Testis (tissue), 2 donors: ENCODE measurements at regions not wholly inside any gene's neighbourhood (a gene's known extent, or its start where the extent isn't known, plus 50 kb on each side); places are given as distances from the start of the nearest gene placed in this dataset.
A peak's percentile ranks its signal among the peaks of the same experiment; 100 is the strongest.
"Not testable (repeated sequence)": the region's sequence is repeated elsewhere in the genome, so short reads cannot be mapped to it uniquely, and the experiment has no call there.

Experiments used
- DNase-seq: peaks from one replicate; pipeline ENCODE4 v3.0.0-alpha.2; 2019
- H3K27ac ChIP-seq, 2 donors: fragments of 200-600 bp; sonication (generic); one replicate each; pipeline ENCODE4 v1.5.1; 2019
- H3K27me3 ChIP-seq: fragments of 200-600 bp; sonication (generic); one replicate; pipeline ENCODE4 v1.5.1; 2019
- H3K36me3 ChIP-seq: fragments of 200-600 bp; sonication (generic); one replicate; pipeline ENCODE4 v1.5.1; 2017; ENCODE audit warnings: low read depth; ENCODE audit errors: missing control alignments
- H3K4me1 ChIP-seq: fragments of 200-600 bp; sonication (generic); one replicate; pipeline ENCODE4 v1.5.1; 2019
- H3K4me3 ChIP-seq, 2 donors: fragments of 200-600 bp; sonication (generic); one replicate each; pipeline ENCODE4 v1.5.1; 2017 to 2019
- H3K9me3 ChIP-seq: fragments of 200-600 bp; sonication (generic); one replicate; pipeline ENCODE4 v1.5.1; 2017
- POLR2A ChIP-seq: fragments of 450-650 bp; IDR thresholded peaks from one replicate; pipeline ENCODE4 v1.6.1; 2017; ENCODE audit warnings: antibody characterized with exemption, mild to moderate bottlenecking, moderate library complexity
- WGBS, 2 donors: methylation state at CpG; one replicate each; pipeline ENCODE4 v1.1.5; 2018; 5-methylcytosine and 5-hydroxymethylcytosine counted together
- intact Hi-C: fragments of 100-400 bp; cut with DNase I; formaldehyde crosslinking; loops from one replicate; pipeline ENCODE4 v1.15.1; 2023; ENCODE audit warnings: low total_unique reads
- TF ChIP-seq, protein P1 (sequence below), 3 experiments: fragments of 450-650 bp in 2 of 3; fragments of 200-600 bp in 1 of 3; sonication (generic) in 1 of 3; IDR thresholded peaks; one replicate each; pipeline ENCODE4 v1.5.1; 2016 to 2019; ENCODE audit warnings: antibody characterized with exemption in 3 of 3, mild to moderate bottlenecking in 2 of 3, moderate library complexity in 1 of 3

DNA sequence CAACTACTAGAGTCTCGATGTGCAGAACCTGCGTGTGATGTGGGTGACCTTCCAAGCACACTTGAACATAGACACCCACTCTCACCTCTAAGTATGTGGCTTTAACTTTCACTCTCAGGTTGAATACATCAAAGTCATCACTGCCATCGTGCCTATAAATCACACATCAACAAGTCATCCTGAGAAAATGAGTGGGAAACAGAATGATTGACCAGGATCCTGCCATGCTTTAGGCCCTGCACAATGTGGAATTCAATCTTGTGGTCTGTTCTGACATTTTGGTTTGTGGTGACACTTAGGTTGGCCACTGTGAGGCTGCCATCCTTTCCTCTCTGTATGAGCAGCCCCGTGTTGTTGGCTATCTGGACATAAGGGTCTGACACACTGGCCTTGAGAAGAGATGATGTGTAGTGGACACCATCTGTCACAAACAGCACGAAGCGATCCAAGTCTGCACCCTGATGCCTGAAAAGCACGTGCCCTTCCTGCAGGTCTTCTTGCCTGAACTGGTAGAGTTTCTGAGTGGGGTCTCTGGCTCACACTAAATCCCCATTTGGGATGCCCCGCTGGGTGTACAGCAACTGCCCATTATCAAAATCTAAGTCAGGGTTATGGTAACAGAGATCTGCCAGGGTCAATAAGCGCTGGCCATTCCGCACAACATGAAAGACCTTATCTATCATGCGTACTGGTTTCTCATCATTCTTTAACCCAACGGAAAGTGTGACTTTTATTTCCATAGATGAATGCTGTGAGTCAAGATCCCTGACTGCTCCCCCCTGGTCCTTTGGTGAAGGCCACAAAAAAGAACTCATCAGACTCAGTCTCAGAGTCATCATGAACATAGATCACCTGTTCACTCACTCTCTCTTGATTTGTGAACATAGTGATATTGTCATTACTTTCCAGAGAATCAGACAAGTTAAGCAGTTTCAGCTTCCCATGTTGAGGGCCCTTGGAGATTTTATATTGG lies 116.6 kb downstream of the ESM1 start:
- DNase-seq = no peak
- TF ChIP-seq, protein P1, sequence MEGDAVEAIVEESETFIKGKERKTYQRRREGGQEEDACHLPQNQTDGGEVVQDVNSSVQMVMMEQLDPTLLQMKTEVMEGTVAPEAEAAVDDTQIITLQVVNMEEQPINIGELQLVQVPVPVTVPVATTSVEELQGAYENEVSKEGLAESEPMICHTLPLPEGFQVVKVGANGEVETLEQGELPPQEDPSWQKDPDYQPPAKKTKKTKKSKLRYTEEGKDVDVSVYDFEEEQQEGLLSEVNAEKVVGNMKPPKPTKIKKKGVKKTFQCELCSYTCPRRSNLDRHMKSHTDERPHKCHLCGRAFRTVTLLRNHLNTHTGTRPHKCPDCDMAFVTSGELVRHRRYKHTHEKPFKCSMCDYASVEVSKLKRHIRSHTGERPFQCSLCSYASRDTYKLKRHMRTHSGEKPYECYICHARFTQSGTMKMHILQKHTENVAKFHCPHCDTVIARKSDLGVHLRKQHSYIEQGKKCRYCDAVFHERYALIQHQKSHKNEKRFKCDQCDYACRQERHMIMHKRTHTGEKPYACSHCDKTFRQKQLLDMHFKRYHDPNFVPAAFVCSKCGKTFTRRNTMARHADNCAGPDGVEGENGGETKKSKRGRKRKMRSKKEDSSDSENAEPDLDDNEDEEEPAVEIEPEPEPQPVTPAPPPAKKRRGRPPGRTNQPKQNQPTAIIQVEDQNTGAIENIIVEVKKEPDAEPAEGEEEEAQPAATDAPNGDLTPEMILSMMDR (IDR thresholded peaks at IDR 0.05) = no peak
- no peak for TF ChIP-seq POLR2A
- 86 to 87% methylated on average over 12 of the region's 12 CpGs for WGBS, 2 donors
- no peak overlapping the region for H3K4me3 ChIP-seq
- H3K9me3 ChIP-seq = no peaks in the 10 kb centered on the region
- intact Hi-C loops = no loop called here
- no peaks in the 10 kb centered on the region for H3K4me1 ChIP-seq
- H3K27ac ChIP-seq = no peak overlapping the region
- H3K36me3 ChIP-seq = no peaks in the 10 kb centered on the region
- H3K27me3 ChIP-seq = no peaks in the 10 kb centered on the region

DNA sequence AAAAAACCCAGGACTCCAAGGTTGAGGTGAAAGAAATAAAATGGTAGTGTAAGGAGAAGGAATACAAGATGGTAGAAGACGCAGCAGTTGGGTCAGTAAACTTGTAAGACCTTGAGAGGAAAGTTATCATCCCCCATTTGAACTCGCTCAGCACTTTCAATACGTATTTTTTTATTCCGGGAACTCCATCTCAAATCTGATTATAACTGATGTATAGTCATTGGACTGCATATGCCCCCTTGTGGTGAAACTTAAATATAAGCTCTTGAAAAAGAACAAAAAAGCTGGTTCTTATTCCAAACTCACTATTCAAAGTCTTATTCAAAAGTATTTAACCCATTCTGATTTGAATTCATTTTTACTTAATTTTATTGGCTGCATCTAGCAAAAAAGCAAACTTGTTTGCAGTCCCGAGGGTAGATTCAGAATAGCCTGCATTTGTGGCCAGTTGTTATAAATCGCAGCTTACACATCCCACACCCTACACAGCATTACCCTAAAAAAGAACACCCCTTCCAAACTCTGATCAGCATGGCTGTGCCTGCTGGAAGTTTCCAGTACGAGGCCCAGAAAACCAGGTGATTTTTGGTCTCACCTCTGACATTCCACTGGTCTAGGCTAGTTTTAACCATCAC lies 118.0 kb downstream of the ESM1 start:
- TF ChIP-seq, protein P1 (IDR thresholded peaks at IDR 0.05) = peak; percentile 56 to 78 (median 65)
- no peak for TF ChIP-seq POLR2A
- intact Hi-C loops = no loop called here
- no peak for DNase-seq
- Histone ChIP-seq H3K4me1 (peaks cover 4% of the 10 kb centered on the region), H3K36me3 (no peaks in the 10 kb centered on the region), H3K27ac (no peak overlapping the region), H3K9me3 (no peaks in the 10 kb centered on the region), H3K4me3 (no peak overlapping the region), H3K27me3 (no peaks in the 10 kb centered on the region)
- WGBS, 2 donors = 32% methylated on average over 7 of the region's 7 CpGs

DNA sequence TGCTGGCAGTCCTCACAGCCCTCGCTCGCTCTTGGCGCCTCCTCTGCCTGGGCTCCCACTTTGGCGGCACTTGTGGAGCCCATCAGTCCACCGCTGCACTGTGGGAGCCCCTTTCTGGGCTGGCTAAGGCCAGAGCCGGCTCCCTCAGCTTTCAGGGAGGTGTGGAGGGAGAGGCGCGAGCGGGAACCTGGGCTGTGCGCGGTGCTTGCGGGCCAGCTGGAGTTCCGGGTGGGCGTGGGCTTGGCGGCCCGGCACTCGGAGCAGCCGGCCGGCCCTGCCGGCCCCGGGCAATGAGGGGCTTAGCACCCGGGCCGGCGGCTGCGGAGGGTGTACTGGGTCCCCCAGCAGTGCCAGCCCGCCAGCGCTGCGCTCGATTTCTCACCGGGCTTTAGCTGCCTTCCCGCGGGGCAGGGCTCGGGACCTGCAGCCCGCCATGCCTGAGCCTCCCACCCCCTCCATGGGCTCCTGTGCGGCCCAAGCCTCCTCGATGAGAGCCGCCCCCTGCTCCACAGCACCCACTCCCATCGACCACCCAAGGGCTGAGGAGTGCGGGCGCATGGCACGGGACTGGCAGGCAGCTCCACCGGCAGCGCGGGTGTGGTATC lies 120.4 kb downstream of the ESM1 start:
- H3K27me3 ChIP-seq, H3K9me3 ChIP-seq, H3K4me1 ChIP-seq, H3K27ac ChIP-seq, DNase-seq, H3K36me3 ChIP-seq, intact Hi-C loops: not testable (repeated sequence)
- peak overlapping the region; percentile 6 to 31 for H3K4me3 ChIP-seq
- WGBS, 2 donors = 77% methylated on average over 42 of the region's 44 CpGs; no CpG with 5 or more reads in 1 of the 2 donors

DNA sequence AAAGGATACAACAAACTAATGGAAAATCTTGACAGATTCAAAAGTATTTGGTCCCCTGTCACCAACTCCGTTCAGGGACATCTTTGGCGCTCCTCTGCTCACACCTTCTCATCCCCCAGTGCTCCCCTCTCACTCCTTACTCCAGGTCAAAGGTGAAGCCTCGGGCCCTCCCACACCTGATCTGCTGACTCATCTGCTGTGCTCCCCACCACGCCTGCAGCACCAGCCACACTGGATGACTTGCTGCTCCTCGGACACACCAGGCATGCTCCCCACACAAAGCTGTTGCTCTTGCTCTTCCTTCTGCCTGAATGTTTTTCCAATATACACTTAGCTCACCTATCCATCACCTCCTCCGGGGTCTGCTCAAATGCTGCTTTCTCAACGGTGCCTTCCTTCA lies 123.4 kb downstream of the ESM1 start:
- no peaks in the 10 kb centered on the region for H3K27me3 ChIP-seq
- H3K4me1 ChIP-seq = peaks cover 4% of the 10 kb centered on the region
- DNase-seq = no peak
- H3K4me3 ChIP-seq = no peak overlapping the region
- intact Hi-C loops = no loop called here
- 82 to 90% methylated on average over 7 of the region's 7 CpGs for WGBS, 2 donors
- no peak for TF ChIP-seq POLR2A
- TF ChIP-seq, protein P1 (IDR thresholded peaks at IDR 0.05) = no peak
- no peaks in the 10 kb centered on the region for H3K36me3 ChIP-seq
- H3K27ac ChIP-seq = no peak overlapping the region
- no peaks in the 10 kb centered on the region for H3K9me3 ChIP-seq

DNA sequence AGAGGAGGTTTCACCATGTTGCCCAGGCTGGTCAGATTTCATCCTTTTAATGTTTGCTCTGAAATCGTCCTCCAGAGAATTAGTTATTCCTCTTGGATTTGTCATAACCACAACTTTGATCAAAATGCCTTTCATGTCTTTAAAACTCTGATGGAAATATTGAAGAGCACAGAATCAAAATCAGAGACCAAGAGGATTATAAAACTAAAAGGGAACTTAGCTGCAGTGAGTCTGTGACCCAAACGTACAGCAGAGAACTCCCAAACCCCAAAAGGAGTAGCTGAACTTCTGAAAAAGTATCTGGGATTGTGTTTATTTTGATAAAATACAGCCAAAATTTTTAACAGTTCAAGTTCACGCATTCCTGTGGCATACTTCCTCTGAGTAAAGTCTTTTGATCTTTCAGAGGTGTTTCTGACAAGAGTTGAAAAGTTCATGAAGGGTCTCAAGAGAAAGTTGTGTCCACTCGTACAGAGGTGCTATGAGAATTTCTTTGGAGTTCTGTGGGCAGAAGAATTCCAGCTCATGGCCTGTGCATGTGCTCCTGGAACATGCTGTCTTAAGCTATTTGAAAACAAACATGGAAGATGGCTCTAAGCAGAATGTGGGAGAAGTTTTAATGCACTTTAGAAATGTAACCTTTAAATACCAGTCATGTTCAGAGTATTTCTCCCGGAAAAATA lies 124.0 kb downstream of the ESM1 start:
- TF ChIP-seq POLR2A = no peak
- TF ChIP-seq, protein P1 (IDR thresholded peaks at IDR 0.05) = no peak
- Histone ChIP-seq H3K27ac (no peak overlapping the region), H3K27me3 (no peaks in the 10 kb centered on the region), H3K4me3 (no peak overlapping the region), H3K36me3 (no peaks in the 10 kb centered on the region), H3K4me1 (peaks cover 4% of the 10 kb centered on the region), H3K9me3 (no peaks in the 10 kb centered on the region)
- intact Hi-C loops = no loop called here
- WGBS, 2 donors = 54 to 57% methylated on average over 5 of the region's 5 CpGs
- no peak for DNase-seq
